CD14-positive monocyte (primary cell): ENCODE measurements at regions not wholly inside any gene's neighbourhood (a gene's known extent, or its start where the extent isn't known, plus 50 kb on each side); places are given as distances from the start of the nearest gene placed in this dataset.
"Not testable (repeated sequence)": the region's sequence is repeated elsewhere in the genome, so short reads cannot be mapped to it uniquely, and the experiment has no call there.

Experiments used
- DNase-seq, 3 donors: peaks; one replicate each; pipeline ENCODE4 v3.0.0-alpha.2; 2011 to 2022
- H2AFZ ChIP-seq: 2 replicates; pipeline ENCODE4 v1.6.0; 2012; ENCODE audit warnings: mild to moderate bottlenecking, low read depth, low read length, inconsistent platforms; ENCODE audit not compliant: insufficient read depth, poor library complexity, severe bottlenecking
- H3K27ac ChIP-seq, 2 donors: 1 replicate in 1 of 2; 2 replicates in 1 of 2; pipeline ENCODE4 v1.5.1; 2012 to 2013; ENCODE audit warnings: low read length in 2 of 2, control low read depth in 1 of 2, inconsistent platforms in 1 of 2, low read depth in 1 of 2, mild to moderate bottlenecking in 1 of 2
- H3K27me3 ChIP-seq, 2 donors: one replicate each; pipeline versions ENCODE4 v1.6.0 to v1.6.1; 2011 to 2013; ENCODE audit warnings: low read length in 2 of 2; ENCODE audit not compliant: control insufficient read depth in 2 of 2, insufficient read depth in 2 of 2
- H3K36me3 ChIP-seq, 2 donors: replicated peaks in 1 of 2; 1 replicate in 1 of 2; 2 replicates in 1 of 2; pipeline versions ENCODE4 v1.5.1 to v1.6.1; 2012 to 2013; ENCODE audit warnings: low read length in 2 of 2, control low read depth in 1 of 2, inconsistent platforms in 1 of 2, mild to moderate bottlenecking in 1 of 2; ENCODE audit not compliant: insufficient read depth in 2 of 2, control insufficient read depth in 1 of 2
- H3K4me1 ChIP-seq, 2 donors: 1 replicate in 1 of 2; 2 replicates in 1 of 2; pipeline versions ENCODE4 v1.5.1 to v1.6.1; 2012 to 2013; ENCODE audit warnings: low read length in 2 of 2, control low read depth in 1 of 2, inconsistent platforms in 1 of 2, mild to moderate bottlenecking in 1 of 2, moderate library complexity in 1 of 2; ENCODE audit not compliant: insufficient read depth in 2 of 2, control insufficient read depth in 1 of 2
- H3K4me2 ChIP-seq: replicated peaks from 2 replicates; pipeline ENCODE3; 2012; ENCODE audit warnings: low read length, moderate library complexity, mild to moderate bottlenecking; ENCODE audit not compliant: poor library complexity, severe bottlenecking; ENCODE audit errors: extremely low read depth
- H3K4me3 ChIP-seq, 3 experiments: fragments of 200-600 bp in 1 of 3; sonication (generic) in 1 of 3; replicated peaks in 1 of 3; 1 replicate in 2 of 3; 2 replicates in 1 of 3; pipeline ENCODE4 v1.5.1; 2011 to 2013; ENCODE audit warnings: low read length in 3 of 3, mild to moderate bottlenecking in 3 of 3, control low read depth in 2 of 3, low read depth in 2 of 3, inconsistent platforms in 1 of 3, moderate library complexity in 1 of 3
- H3K79me2 ChIP-seq: 2 replicates; pipeline ENCODE4 v1.6.0; 2012; ENCODE audit warnings: mild to moderate bottlenecking, control low read depth, inconsistent platforms, low read length, moderate library complexity; ENCODE audit not compliant: insufficient read depth
- H3K9ac ChIP-seq: 2 replicates; pipeline ENCODE4 v1.6.0; 2017; ENCODE audit warnings: low read length, mild to moderate bottlenecking; ENCODE audit not compliant: insufficient read depth, poor library complexity, severe bottlenecking
- H3K9me3 ChIP-seq, 2 donors: replicated peaks in 1 of 2; 1 replicate in 1 of 2; 2 replicates in 1 of 2; pipeline versions ENCODE4 v1.5.1 to v1.6.1; 2012 to 2013; ENCODE audit warnings: low read length in 2 of 2, control low read depth in 1 of 2; ENCODE audit not compliant: control insufficient read depth in 1 of 2, insufficient read depth in 1 of 2
- H4K20me1 ChIP-seq: 2 replicates; pipeline ENCODE4 v1.6.0; 2012; ENCODE audit warnings: mild to moderate bottlenecking, low read length, control low read depth, moderate library complexity; ENCODE audit not compliant: insufficient read depth
- H3K27ac Mint-ChIP-seq, 7 donors: one replicate each; pipeline ENCODE4 v1.8.0; 2020; ENCODE audit warnings: mild to moderate bottlenecking in 7 of 7, mixed read lengths in 7 of 7, moderate library complexity in 6 of 7, inconsistent platforms in 2 of 7
- H3K27me3 Mint-ChIP-seq, 3 donors: one replicate each; pipeline ENCODE4 v1.8.0; 2021 to 2022; ENCODE audit warnings: low read depth in 3 of 3, mild to moderate bottlenecking in 3 of 3, mixed read lengths in 3 of 3, moderate library complexity in 3 of 3, inconsistent platforms in 1 of 3
- H3K36me3 Mint-ChIP-seq, 2 donors: one replicate each; pipeline ENCODE4 v1.8.0; 2020; ENCODE audit warnings: mixed read lengths in 2 of 2, inconsistent platforms in 1 of 2, mild to moderate bottlenecking in 1 of 2
- H3K4me1 Mint-ChIP-seq: one replicate; pipeline ENCODE4 v1.8.0; 2020; ENCODE audit warnings: mild to moderate bottlenecking, mixed read lengths
- H3K4me3 Mint-ChIP-seq, 2 donors: one replicate each; pipeline ENCODE4 v1.8.0; 2020; ENCODE audit warnings: mild to moderate bottlenecking in 2 of 2, mixed read lengths in 2 of 2, moderate library complexity in 1 of 2
- H3K9me3 Mint-ChIP-seq, 7 donors: one replicate each; pipeline ENCODE4 v1.8.0; 2020 to 2022; ENCODE audit warnings: mixed read lengths in 7 of 7, mild to moderate bottlenecking in 6 of 7, moderate library complexity in 6 of 7, inconsistent platforms in 2 of 7
- CTCF ChIP-seq: fragments of 200-600 bp; IDR thresholded peaks from one replicate; pipeline ENCODE4 v1.8.0; 2022; ENCODE audit warnings: antibody characterized with exemption, mild to moderate bottlenecking
- WGBS: methylation state at CpG from one replicate; pipeline ENCODE4 v1.1.5; 2013; ENCODE audit warnings: missing lambda C conversion rate; ENCODE audit not compliant: insufficient coverage; 5-methylcytosine and 5-hydroxymethylcytosine counted together
- intact Hi-C, 2 donors: fragments of 100-400 bp; cut with micrococcal nuclease; formaldehyde crosslinking; loops; one replicate each; pipeline versions ENCODE4 v1.15.0 to v1.15.1; 2023

GRCh38 chr4:94039226-94039625, 168.4 kb upstream of the SMARCAD1 start:
- Mint-ChIP-seq H3K27ac (no peak overlapping the region), H3K9me3 (peaks cover 2 to 11% (median 5%) of the 10 kb centered on the region in 7 donors), H3K4me3 (no peak overlapping the region), H3K36me3 (no peaks in the 10 kb centered on the region), H3K4me1 (no peaks in the 10 kb centered on the region), H3K27me3 (peaks cover 0 to 1% (median 0%) of the 10 kb centered on the region in 3 donors)
- no peaks in the 10 kb centered on the region for H3K4me1 ChIP-seq
- no peaks in the 10 kb centered on the region for H4K20me1 ChIP-seq
- no peaks in the 10 kb centered on the region for H3K27me3 ChIP-seq
- 60% methylated on average over 1 of the region's 4 CpGs for WGBS
- no peak overlapping the region for H3K4me3 ChIP-seq
- no peaks in the 10 kb centered on the region for H3K36me3 ChIP-seq
- H3K27ac ChIP-seq, result no peak overlapping the region
- intact Hi-C loops, result no loop called here
- H2AFZ ChIP-seq, result no peak overlapping the region
- DNase-seq, result no peak
- no peaks in the 10 kb centered on the region for H3K9me3 ChIP-seq
- no peaks in the 10 kb centered on the region for H3K79me2 ChIP-seq
- no peak overlapping the region for H3K4me2 ChIP-seq
- no peak for TF ChIP-seq CTCF
- no peak overlapping the region for H3K9ac ChIP-seq

DNA sequence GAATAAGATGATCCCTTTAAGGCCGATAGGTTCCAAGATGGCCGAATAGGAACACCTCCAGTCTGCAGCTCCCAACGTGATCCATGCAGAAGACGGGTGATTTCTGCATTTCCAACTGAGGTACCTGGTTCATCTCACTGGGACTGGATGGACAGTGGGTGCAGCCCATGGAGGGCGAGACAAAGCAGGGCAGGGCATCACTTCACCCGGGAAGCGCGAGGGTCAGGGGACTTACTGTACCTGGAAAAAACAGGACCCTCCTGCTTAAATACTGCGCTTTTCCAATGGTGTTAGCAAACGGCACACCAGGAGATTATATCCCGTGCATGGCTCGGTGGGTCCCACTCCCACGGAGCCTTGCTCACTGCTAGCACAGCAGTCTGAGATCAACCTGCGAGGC, 163.2 kb upstream of the SMARCAD1 start:
- DNase-seq, H3K27ac ChIP-seq, H3K9me3 ChIP-seq, H3K9ac ChIP-seq, H3K27me3 Mint-ChIP-seq, H3K36me3 ChIP-seq, H3K4me3 Mint-ChIP-seq, H3K27ac Mint-ChIP-seq, H4K20me1 ChIP-seq, H3K36me3 Mint-ChIP-seq, H2AFZ ChIP-seq, H3K4me1 ChIP-seq, H3K79me2 ChIP-seq, intact Hi-C loops, H3K4me2 ChIP-seq, H3K4me3 ChIP-seq, H3K27me3 ChIP-seq, H3K4me1 Mint-ChIP-seq: not testable (repeated sequence)
- 95% methylated on average over 12 of the region's 14 CpGs for WGBS
- H3K9me3 Mint-ChIP-seq, result peaks cover 9 to 25% (median 15%) of the 10 kb centered on the region in 7 donors
